Effector memory CD8-positive, alpha-beta T cell (primary cell): ENCODE measurements at regions not wholly inside any gene's neighbourhood (a gene's known extent, or its start where the extent isn't known, plus 50 kb on each side); places are given as distances from the start of the nearest gene placed in this dataset.
"Not testable (repeated sequence)": the region's sequence is repeated elsewhere in the genome, so short reads cannot be mapped to it uniquely, and the experiment has no call there.

ENCODE experiments used
- ATAC-seq: fragments of 150-1000 bp; cut with Tn5 transposase; replicated peaks from 2 replicates; pipeline ENCODE4 v1.10.0; 2021; ENCODE audit warnings: mild to moderate bottlenecking, moderate library complexity
- DNase-seq, 3 experiments: peaks; one replicate each; pipeline ENCODE4 v3.0.0; 2021
- H3K27ac Mint-ChIP-seq, 2 donors: one replicate each; pipeline ENCODE4 v1.8.0; 2022; ENCODE audit warnings: mild to moderate bottlenecking in 2 of 2, mixed read lengths in 2 of 2, moderate library complexity in 2 of 2
- H3K27me3 Mint-ChIP-seq, 2 donors: one replicate each; pipeline ENCODE4 v1.8.0; 2022; ENCODE audit warnings: mixed read lengths in 2 of 2
- H3K36me3 Mint-ChIP-seq: one replicate; pipeline ENCODE4 v1.8.0; 2022; ENCODE audit warnings: mild to moderate bottlenecking, moderate library complexity, mixed read lengths; ENCODE audit not compliant: insufficient read depth
- H3K4me1 Mint-ChIP-seq, 2 donors: one replicate each; pipeline ENCODE4 v1.8.0; 2022; ENCODE audit warnings: low read depth in 2 of 2, mixed read lengths in 2 of 2
- H3K4me3 Mint-ChIP-seq, 2 donors: one replicate each; pipeline ENCODE4 v1.8.0; 2022; ENCODE audit warnings: mild to moderate bottlenecking in 2 of 2, mixed read lengths in 2 of 2, moderate library complexity in 2 of 2
- H3K9me3 Mint-ChIP-seq, 2 donors: one replicate each; pipeline ENCODE4 v1.8.0; 2022; ENCODE audit warnings: mixed read lengths in 2 of 2

GRCh38 chr6:81894306-81894705 lies 141.8 kb upstream of the TENT5A start:
- no peak overlapping the region for H3K4me3 Mint-ChIP-seq
- no peaks in the 10 kb centered on the region for H3K36me3 Mint-ChIP-seq
- no peak for ATAC-seq

GRCh38 chr6:81892891-81893290 lies 140.4 kb upstream of the TENT5A start:
- Mint-ChIP-seq H3K27ac (no peak overlapping the region), H3K27me3 (no peaks in the 10 kb centered on the region), H3K4me1 (no peaks in the 10 kb centered on the region), H3K9me3 (peaks cover 2 to 9% of the 10 kb centered on the region in 2 donors), H3K4me3 (no peak overlapping the region), H3K36me3 (no peaks in the 10 kb centered on the region)
- DNase-seq, result no peak
- no peak for ATAC-seq

More at GRCh38 chr6:81894306-81894705, 141.8 kb upstream of the TENT5A start:
- H3K27me3 Mint-ChIP-seq, result no peaks in the 10 kb centered on the region
- H3K9me3 Mint-ChIP-seq, result peaks cover 0 to 2% of the 10 kb centered on the region in 2 donors
- DNase-seq, result no peak
- H3K4me1 Mint-ChIP-seq, result no peaks in the 10 kb centered on the region
- no peak overlapping the region for H3K27ac Mint-ChIP-seq

GRCh38 chr6:81891874-81892273 lies 139.4 kb upstream of the TENT5A start:
- no peak for DNase-seq
- no peak for ATAC-seq
- Mint-ChIP-seq H3K36me3 (no peaks in the 10 kb centered on the region), H3K27me3 (no peaks in the 10 kb centered on the region), H3K9me3 (peaks cover 2 to 9% of the 10 kb centered on the region in 2 donors), H3K4me3 (no peak overlapping the region), H3K4me1 (no peaks in the 10 kb centered on the region), H3K27ac (no peak overlapping the region)

DNA sequence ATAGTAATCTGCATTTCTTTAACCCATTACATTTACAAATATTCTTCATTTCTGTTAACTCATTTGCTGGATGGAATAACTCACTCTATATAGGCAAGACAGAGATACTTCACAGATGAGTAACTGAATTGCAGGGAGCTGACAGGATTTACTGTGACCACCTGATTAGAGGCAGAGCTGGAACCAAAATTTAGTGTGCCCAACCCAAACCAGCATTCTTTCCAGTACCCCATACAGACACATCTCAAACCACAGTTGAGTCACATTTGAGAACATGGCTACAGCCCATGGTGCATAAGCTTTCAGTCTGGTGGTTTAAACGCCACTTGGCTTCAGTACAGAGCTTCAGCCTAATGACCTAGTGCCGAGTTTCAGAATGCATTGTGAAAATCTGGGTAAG lies 138.4 kb upstream of the TENT5A start:
- H3K4me1 Mint-ChIP-seq, result no peaks in the 10 kb centered on the region
- ATAC-seq, result no peak
- no peak overlapping the region for H3K27ac Mint-ChIP-seq
- H3K9me3 Mint-ChIP-seq, result peaks cover 2 to 9% of the 10 kb centered on the region in 2 donors
- H3K36me3 Mint-ChIP-seq, result no peaks in the 10 kb centered on the region
- H3K4me3 Mint-ChIP-seq, result no peak overlapping the region
- no peak for DNase-seq
- no peaks in the 10 kb centered on the region for H3K27me3 Mint-ChIP-seq

DNA sequence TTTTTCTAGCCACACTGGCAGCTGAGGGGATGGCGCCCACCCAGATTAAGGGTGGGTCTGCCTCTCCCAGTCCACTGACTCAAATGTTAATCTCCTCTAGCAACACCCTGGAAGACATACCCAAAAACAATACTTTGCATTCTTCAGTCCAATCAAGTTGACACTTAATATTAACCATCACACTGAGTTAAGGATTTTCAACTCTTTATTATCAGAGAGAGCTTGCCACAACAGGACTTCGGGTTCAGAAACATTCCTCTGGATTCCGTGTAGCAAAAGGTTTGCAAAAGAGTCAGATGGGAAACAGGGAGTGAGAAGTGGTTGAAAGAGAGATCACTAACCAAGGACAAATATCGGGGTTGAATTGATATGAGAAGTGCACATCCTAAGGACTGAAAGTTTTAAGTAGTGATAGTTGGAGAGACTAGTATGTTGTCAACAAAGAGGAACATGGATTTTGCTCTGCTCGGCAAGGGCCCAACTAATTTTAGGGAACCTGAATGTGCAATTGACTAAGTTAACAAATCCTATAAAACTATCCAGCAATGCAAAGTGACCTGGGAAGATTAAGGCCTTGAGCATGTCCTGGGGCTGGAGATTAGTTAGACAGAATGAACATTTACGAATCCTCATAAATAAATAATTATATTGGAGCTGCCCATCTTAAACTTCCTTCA lies 137.0 kb upstream of the TENT5A start:
- H3K4me1 Mint-ChIP-seq, result no peaks in the 10 kb centered on the region
- H3K4me3 Mint-ChIP-seq, result no peak overlapping the region
- DNase-seq (no peak), ATAC-seq (no peak)
- no peak overlapping the region for H3K27ac Mint-ChIP-seq
- H3K9me3 Mint-ChIP-seq, result peaks cover 2 to 9% of the 10 kb centered on the region in 2 donors
- no peaks in the 10 kb centered on the region for H3K36me3 Mint-ChIP-seq
- H3K27me3 Mint-ChIP-seq, result no peaks in the 10 kb centered on the region

DNA sequence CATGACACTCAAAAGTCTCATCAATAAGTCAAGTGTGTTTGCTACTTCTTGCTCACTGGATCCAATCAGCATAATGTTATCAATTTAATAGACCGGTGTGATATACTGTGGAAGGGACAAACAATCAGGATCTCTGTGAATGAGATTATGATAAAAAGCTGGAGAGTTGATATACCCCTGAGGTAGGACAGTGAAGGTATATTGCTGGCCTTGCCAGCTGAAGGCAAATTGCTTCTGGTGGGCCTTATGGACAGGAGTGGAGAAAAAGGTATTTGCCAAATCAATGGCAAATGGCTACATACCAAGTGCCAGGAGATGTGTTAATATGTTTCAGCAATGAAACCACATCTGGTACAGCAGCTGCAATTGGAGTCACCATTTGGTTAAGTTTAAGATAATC lies 134.4 kb upstream of the TENT5A start:
- H3K4me3 Mint-ChIP-seq, H3K27me3 Mint-ChIP-seq, H3K27ac Mint-ChIP-seq, H3K9me3 Mint-ChIP-seq, ATAC-seq, H3K36me3 Mint-ChIP-seq, H3K4me1 Mint-ChIP-seq, DNase-seq: not testable (repeated sequence)

DNA sequence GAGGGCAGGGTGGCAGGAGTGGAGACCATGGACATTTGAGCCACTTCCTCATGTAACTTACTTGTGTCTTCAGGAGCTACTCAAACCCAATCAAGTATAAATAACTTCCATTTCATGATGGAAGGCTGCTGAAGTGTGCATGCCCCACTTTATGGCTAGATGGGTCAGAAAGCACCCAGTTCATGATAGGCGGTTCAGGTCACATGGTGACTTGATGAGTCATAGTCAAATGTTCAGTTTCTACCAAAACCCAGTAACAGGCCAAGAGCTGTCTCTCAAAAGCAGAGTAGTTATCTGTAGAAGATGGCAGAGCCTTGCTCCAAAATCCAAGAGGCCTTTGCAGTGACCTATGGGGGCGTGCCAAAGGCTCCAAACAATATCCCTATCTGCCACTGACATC lies 133.7 kb upstream of the TENT5A start:
- no peaks in the 10 kb centered on the region for H3K27me3 Mint-ChIP-seq
- no peak overlapping the region for H3K4me3 Mint-ChIP-seq
- DNase-seq (no peak), ATAC-seq (no peak)
- H3K36me3 Mint-ChIP-seq, result no peaks in the 10 kb centered on the region
- H3K4me1 Mint-ChIP-seq, result no peaks in the 10 kb centered on the region
- H3K9me3 Mint-ChIP-seq, result peaks cover 0 to 9% of the 10 kb centered on the region in 2 donors
- H3K27ac Mint-ChIP-seq, result no peak overlapping the region

DNA sequence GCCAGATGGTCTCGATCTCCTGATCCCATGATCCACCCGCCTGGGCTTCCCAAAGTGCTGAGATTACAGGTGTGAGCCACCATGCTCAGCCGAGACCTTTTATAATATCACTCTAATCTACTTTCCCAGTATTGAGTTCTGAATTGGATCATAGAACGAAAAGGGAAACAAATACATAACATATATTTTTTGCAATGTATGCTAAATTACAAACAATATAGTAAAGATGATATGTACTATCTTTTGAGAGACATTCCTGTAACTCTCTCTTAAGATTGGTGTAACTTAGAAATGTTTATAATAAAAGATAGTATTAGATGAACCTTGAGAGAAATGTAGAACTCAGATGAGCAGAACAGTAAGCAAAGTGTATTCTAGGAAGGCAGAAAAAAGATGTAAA lies 129.2 kb upstream of the TENT5A start:
- no peak for ATAC-seq
- no peak for DNase-seq

GRCh38 chr6:81878479-81878878 lies 126.0 kb upstream of the TENT5A start:
- ATAC-seq (no peak), DNase-seq (no peak)
- Mint-ChIP-seq H3K4me1 (no peaks in the 10 kb centered on the region), H3K36me3 (no peaks in the 10 kb centered on the region), H3K9me3 (peaks cover 0 to 4% of the 10 kb centered on the region in 2 donors), H3K27me3 (no peaks in the 10 kb centered on the region), H3K4me3 (no peak overlapping the region), H3K27ac (no peak overlapping the region)

More for the DNA sequence above, 129.2 kb upstream of the TENT5A start:
- Mint-ChIP-seq H3K36me3 (no peaks in the 10 kb centered on the region), H3K27ac (no peak overlapping the region), H3K4me1 (no peaks in the 10 kb centered on the region), H3K27me3 (no peaks in the 10 kb centered on the region), H3K9me3 (peaks cover 0 to 4% of the 10 kb centered on the region in 2 donors), H3K4me3 (no peak overlapping the region)

DNA sequence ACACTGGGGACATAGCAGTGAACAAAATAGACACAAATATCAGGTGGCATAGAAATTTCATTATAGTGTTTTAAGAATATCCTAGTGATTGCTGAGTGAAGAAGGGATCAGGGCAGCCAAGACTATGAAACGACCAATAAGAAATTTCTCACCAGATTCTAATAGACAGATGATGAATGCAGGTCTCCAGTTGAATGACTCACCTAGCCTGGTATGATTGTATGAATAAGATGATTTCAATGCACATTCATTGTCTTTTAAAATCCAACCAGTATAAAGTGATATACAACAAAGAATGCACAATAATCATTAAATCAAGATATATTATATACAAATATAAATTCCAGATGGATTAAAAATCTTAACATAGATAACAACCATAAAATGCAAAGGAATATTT lies 124.5 kb upstream of the TENT5A start:
- Mint-ChIP-seq H3K4me3 (no peak overlapping the region), H3K9me3 (peaks cover 4 to 6% of the 10 kb centered on the region in 2 donors), H3K27me3 (no peaks in the 10 kb centered on the region), H3K36me3 (no peaks in the 10 kb centered on the region), H3K4me1 (no peaks in the 10 kb centered on the region), H3K27ac (no peak overlapping the region)
- no peak for DNase-seq
- no peak for ATAC-seq

DNA sequence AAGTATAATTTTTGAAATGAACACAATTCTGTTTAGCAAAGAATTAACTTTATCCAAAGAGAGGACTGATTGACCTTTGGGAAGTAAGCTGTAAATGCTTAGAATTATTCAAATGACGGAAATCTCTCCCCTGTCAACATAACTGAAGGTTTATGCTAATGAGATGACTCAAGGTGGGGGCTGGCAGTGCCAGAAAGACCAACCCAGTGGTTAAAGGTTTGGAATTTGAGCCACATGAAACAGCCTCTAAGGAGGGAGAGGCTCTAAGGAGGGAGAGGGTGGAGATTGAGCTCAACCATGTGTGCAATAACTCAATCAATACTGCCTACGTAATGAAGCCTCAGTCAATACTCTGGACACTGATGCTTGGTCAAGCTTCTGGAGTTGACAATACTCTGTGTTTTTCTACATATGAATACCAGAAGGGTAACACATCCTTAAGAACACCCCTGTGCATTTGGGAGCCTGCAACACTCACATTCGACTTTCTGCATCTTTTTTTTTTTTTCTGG lies 123.4 kb upstream of the TENT5A start:
- no peak overlapping the region for H3K27ac Mint-ChIP-seq
- H3K36me3 Mint-ChIP-seq, result no peaks in the 10 kb centered on the region
- peaks cover 7 to 9% of the 10 kb centered on the region in 2 donors for H3K9me3 Mint-ChIP-seq
- DNase-seq (no peak), ATAC-seq (no peak)
- H3K4me3 Mint-ChIP-seq, result no peak overlapping the region
- no peaks in the 10 kb centered on the region for H3K27me3 Mint-ChIP-seq
- H3K4me1 Mint-ChIP-seq, result no peaks in the 10 kb centered on the region

DNA sequence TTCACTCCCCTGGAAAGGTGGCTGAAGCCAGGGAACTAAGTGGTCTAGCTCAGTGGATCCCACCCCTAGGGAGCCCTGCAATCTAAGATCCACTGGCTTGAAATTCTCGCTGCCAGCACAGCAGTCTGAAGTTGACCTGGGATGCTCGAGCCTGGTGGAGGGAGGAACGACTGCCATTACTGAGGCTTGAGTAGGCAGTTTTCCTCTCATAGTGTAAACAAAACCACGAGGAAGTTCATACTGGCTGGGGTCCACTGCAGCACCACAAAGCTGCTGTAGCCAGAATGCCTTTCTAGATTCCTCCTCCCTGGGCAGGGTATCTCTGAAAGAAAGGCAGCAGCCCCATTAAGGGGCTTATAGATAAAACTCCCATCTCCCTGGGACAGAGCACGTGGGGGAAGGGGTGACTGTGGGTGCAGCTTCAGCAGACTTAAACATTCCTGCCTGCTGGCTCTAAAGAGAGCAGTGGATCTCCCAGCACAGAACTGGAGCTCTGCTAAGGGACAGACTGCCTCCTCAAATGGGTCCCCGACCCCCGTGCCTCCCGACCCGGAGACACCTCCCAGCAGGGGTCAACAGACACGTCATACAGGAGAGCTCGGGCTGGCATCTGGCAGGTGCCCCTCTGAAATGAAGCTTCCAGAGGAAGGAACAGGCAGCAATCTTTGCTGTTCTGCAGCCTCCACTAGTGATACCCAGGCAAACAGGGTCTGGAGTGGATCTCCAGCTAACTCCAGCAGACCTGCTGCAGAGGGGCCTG lies 117.4 kb upstream of the TENT5A start:
- H3K27me3 Mint-ChIP-seq, H3K36me3 Mint-ChIP-seq, H3K27ac Mint-ChIP-seq, H3K4me3 Mint-ChIP-seq, H3K4me1 Mint-ChIP-seq, DNase-seq, ATAC-seq: not testable (repeated sequence)
- H3K9me3 Mint-ChIP-seq, result peaks cover 3 to 13% of the 10 kb centered on the region in 2 donors

GRCh38 chr6:81865712-81866111 lies 113.2 kb upstream of the TENT5A start:
- DNase-seq, result no peak

DNA sequence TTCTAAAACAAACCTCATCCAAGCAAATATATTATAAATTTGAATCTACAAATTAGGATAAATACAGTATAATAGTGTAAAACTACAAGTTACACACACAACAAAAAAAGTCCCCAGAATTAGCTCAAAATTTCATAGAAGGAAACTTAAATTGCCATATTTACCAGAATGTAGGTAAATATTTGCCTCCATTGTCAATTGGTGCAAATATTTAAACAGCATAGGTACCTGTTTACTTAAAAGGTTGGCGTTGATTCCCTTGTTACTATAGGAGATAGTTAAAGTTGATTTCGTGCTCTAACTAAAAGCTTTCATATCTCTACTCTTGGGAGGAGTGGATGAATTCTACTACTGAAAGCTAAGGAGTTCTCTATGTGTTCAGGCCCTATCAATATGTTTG lies 111.6 kb upstream of the TENT5A start:
- no peaks in the 10 kb centered on the region for H3K36me3 Mint-ChIP-seq
- no peaks in the 10 kb centered on the region for H3K9me3 Mint-ChIP-seq
- no peaks in the 10 kb centered on the region for H3K27me3 Mint-ChIP-seq
- H3K4me1 Mint-ChIP-seq, result no peaks in the 10 kb centered on the region
- H3K27ac Mint-ChIP-seq, result no peak overlapping the region
- DNase-seq, result no peak
- no peak overlapping the region for H3K4me3 Mint-ChIP-seq
- no peak for ATAC-seq

More at GRCh38 chr6:81865712-81866111, 113.2 kb upstream of the TENT5A start:
- no peak for ATAC-seq
- H3K4me1 Mint-ChIP-seq, result no peaks in the 10 kb centered on the region
- no peaks in the 10 kb centered on the region for H3K27me3 Mint-ChIP-seq
- no peak overlapping the region for H3K4me3 Mint-ChIP-seq
- H3K9me3 Mint-ChIP-seq, result peaks cover 0 to 3% of the 10 kb centered on the region in 2 donors
- no peaks in the 10 kb centered on the region for H3K36me3 Mint-ChIP-seq
- H3K27ac Mint-ChIP-seq, result no peak overlapping the region
